WTC11 (cell line): ENCODE measurements at regions not wholly inside any gene's neighbourhood (a gene's known extent, or its start where the extent isn't known, plus 50 kb on each side); places are given as distances from the start of the nearest gene placed in this dataset.

ENCODE experiments used
- ATAC-seq: fragments of 200-7000 bp; cut with Tn5 transposase; 2 replicates; pipeline ENCODE4 v1.10.0; 2021; ENCODE audit warnings: mild to moderate bottlenecking, moderate library complexity
- CTCF ChIA-PET: fragments of 300-600 bp; sonication (Branson Sonifier 250); formaldehyde crosslinking; loops from one replicate; lab custom pipeline; 2021; ENCODE audit warnings: antibody characterized with exemption; lab: Charles Lee
- POLR2A ChIA-PET: fragments of 350-600 bp; sonication (Branson Sonifier 250); formaldehyde crosslinking; loops from one replicate; lab custom pipeline; 2021; ENCODE audit warnings: antibody characterized with exemption; lab: Charles Lee
- DNase-seq: peaks from one replicate; pipeline ENCODE4 v3.0.0; 2021; ENCODE audit warnings: low spot score
- H3K27ac Mint-ChIP-seq: 2 replicates; pipeline ENCODE4 v1.8.0; 2021; ENCODE audit warnings: mixed read lengths
- H3K27me3 Mint-ChIP-seq: 2 replicates; pipeline ENCODE4 v1.8.0; 2021; ENCODE audit warnings: low read depth, mild to moderate bottlenecking, moderate library complexity, mixed read lengths
- H3K36me3 Mint-ChIP-seq: 2 replicates; pipeline ENCODE4 v1.8.0; 2021; ENCODE audit warnings: mixed read lengths
- H3K4me1 Mint-ChIP-seq: 2 replicates; pipeline ENCODE4 v1.8.0; 2022; ENCODE audit warnings: mixed read lengths
- H3K4me3 Mint-ChIP-seq: 2 replicates; pipeline ENCODE4 v1.8.0; 2021; ENCODE audit warnings: mild to moderate bottlenecking, moderate library complexity, mixed read lengths
- H3K9me3 Mint-ChIP-seq: 2 replicates; pipeline ENCODE4 v1.8.0; 2021; ENCODE audit warnings: mixed read lengths
- AFF4 ChIP-seq: sonication (generic); formaldehyde crosslinking; IDR thresholded peaks from 2 replicates; pipeline ENCODE4 v1.8.1; 2023; ENCODE audit warnings: mild to moderate bottlenecking, missing genetic modification reagents, borderline replicate concordance
- CBFB ChIP-seq: sonication (generic); formaldehyde crosslinking; IDR thresholded peaks from 2 replicates; pipeline ENCODE4 v1.8.1; 2022; ENCODE audit warnings: mild to moderate bottlenecking, low read depth, missing genetic modification reagents
- CDX4 ChIP-seq: fragments of 250-450 bp; sonication (Bioruptor Pico); IDR thresholded peaks from 2 replicates; pipeline ENCODE4 v1.9.0; 2021; ENCODE audit warnings: moderate library complexity, mild to moderate bottlenecking, inconsistent platforms, borderline replicate concordance
- CREM ChIP-seq: sonication (generic); formaldehyde crosslinking; IDR thresholded peaks from 2 replicates; pipeline ENCODE4 v1.8.1; 2022; ENCODE audit warnings: mild to moderate bottlenecking, missing genetic modification reagents, moderate library complexity
- ESRRA ChIP-seq: sonication (generic); formaldehyde crosslinking; IDR thresholded peaks from 2 replicates; pipeline ENCODE4 v1.8.1; 2022; ENCODE audit warnings: mild to moderate bottlenecking, missing genetic modification reagents, borderline replicate concordance
- FOXP4 ChIP-seq: sonication (generic); formaldehyde crosslinking; IDR thresholded peaks from 2 replicates; pipeline ENCODE4 v1.8.0; 2022; ENCODE audit warnings: mild to moderate bottlenecking, missing genetic modification reagents
- NFATC4 ChIP-seq: fragments of 250-450 bp; sonication (Bioruptor Pico); IDR thresholded peaks from 2 replicates; pipeline ENCODE4 v1.9.0; 2021; ENCODE audit warnings: mild to moderate bottlenecking
- OVOL2 ChIP-seq: fragments of 250-450 bp; sonication (Bioruptor Pico); IDR thresholded peaks from 2 replicates; pipeline ENCODE4 v1.9.0; 2021; ENCODE audit warnings: mild to moderate bottlenecking, borderline replicate concordance
- PREB ChIP-seq: sonication (generic); formaldehyde crosslinking; IDR thresholded peaks from 2 replicates; pipeline ENCODE4 v1.8.1; 2022; ENCODE audit warnings: mild to moderate bottlenecking, missing genetic modification reagents, moderate library complexity, borderline replicate concordance
- STAT6 ChIP-seq: sonication (generic); formaldehyde crosslinking; conservative IDR thresholded peaks from 2 replicates; pipeline ENCODE4 v1.8.1; 2023; ENCODE audit warnings: mild to moderate bottlenecking, low read depth, missing genetic modification reagents, moderate library complexity
- ZBTB21 ChIP-seq: sonication (generic); formaldehyde crosslinking; IDR thresholded peaks from 2 replicates; pipeline ENCODE4 v1.8.1; 2023; ENCODE audit warnings: mild to moderate bottlenecking, missing genetic modification reagents, borderline replicate concordance
- ZNF232 ChIP-seq: sonication (generic); formaldehyde crosslinking; IDR thresholded peaks from 2 replicates; pipeline ENCODE4 v1.8.0; 2022; ENCODE audit warnings: mild to moderate bottlenecking, missing genetic modification reagents
- ZNF423 ChIP-seq: fragments of 250-450 bp; sonication (Bioruptor Pico); IDR thresholded peaks from 2 replicates; pipeline ENCODE4 v2.1.2; 2022; ENCODE audit warnings: mild to moderate bottlenecking, moderate library complexity
- ZNF512 ChIP-seq: sonication (generic); formaldehyde crosslinking; IDR thresholded peaks from 2 replicates; pipeline ENCODE4 v1.8.1; 2022; ENCODE audit warnings: missing genetic modification reagents, borderline replicate concordance
- ZNF532 ChIP-seq: fragments of 250-450 bp; sonication (Bioruptor Pico); IDR thresholded peaks from 2 replicates; pipeline ENCODE4 v1.9.0; 2021; ENCODE audit warnings: mild to moderate bottlenecking, borderline replicate concordance

GRCh38 chr14:89504602-89505313 is 87.7 kb upstream of the FOXN3 start:
- ChIA-PET CTCF (no interaction called here), POLR2A (no interaction called here)
- Mint-ChIP-seq H3K27ac (peak overlapping the region; percentile 23), H3K4me3 (no peak overlapping the region), H3K9me3 (peaks cover 12% of the 10 kb centered on the region; the same call in 1 of the 2 replicates), H3K36me3 (peaks cover 36% of the 10 kb centered on the region), H3K27me3 (no peaks in the 10 kb centered on the region), H3K4me1 (peaks cover 49% of the 10 kb centered on the region)
- ATAC-seq (no peak), DNase-seq (no peak)
- no peak for TF ChIP-seq STAT6 (CRISPR knock-in tag)
- no peak for TF ChIP-seq PREB (CRISPR knock-in tag)
- no peak for TF ChIP-seq ESRRA (CRISPR knock-in tag)
- TF ChIP-seq CBFB (CRISPR knock-in tag), result no peak

- ChIA-PET POLR2A (interaction anchor here (0.6 to 1.7 kb wide), 2 partner anchors 10 to 12 kb away, joined by 3 to 5 read pairs; no protein-coding TSS in a partner anchor), CTCF (no interaction called here)
- peaks cover 12% of the 10 kb centered on the region; the same call in 1 of the 2 replicates for H3K9me3 Mint-ChIP-seq
- H3K36me3 Mint-ChIP-seq, result peaks cover 33% of the 10 kb centered on the region
- peak overlapping the region; percentile 74 for H3K27ac Mint-ChIP-seq
- no peaks in the 10 kb centered on the region for H3K27me3 Mint-ChIP-seq
- DNase-seq, result no peak
- no peak overlapping the region for H3K4me3 Mint-ChIP-seq
- peaks cover 49% of the 10 kb centered on the region for H3K4me1 Mint-ChIP-seq
- ATAC-seq, result no peak
- no peak for TF ChIP-seq ZNF423 (CRISPR knock-in tag)
- no peak for TF ChIP-seq OVOL2
- no peak for TF ChIP-seq ZNF232 (CRISPR knock-in tag)
- no peak for TF ChIP-seq ZBTB21 (CRISPR knock-in tag)
- TF ChIP-seq AFF4 (CRISPR knock-in tag), result no peak
- TF ChIP-seq ZNF512, result no peak
- TF ChIP-seq FOXP4 (CRISPR knock-in tag), result no peak
- TF ChIP-seq NFATC4 (CRISPR knock-in tag), result no peak
- no peak for TF ChIP-seq ZNF532 (CRISPR knock-in tag)
- no peak for TF ChIP-seq CDX4 (CRISPR knock-in tag)
- no peak for TF ChIP-seq CREM (CRISPR knock-in tag)
Measured at GRCh38 chr14:89504091-89504490, 87.1 kb upstream of the FOXN3 start.
